Adrenal gland (tissue), 9 donors: ENCODE measurements at regions not wholly inside any gene's neighbourhood (a gene's known extent, or its start where the extent isn't known, plus 50 kb on each side); places are given as distances from the start of the nearest gene placed in this dataset.

Experiments
- DNase-seq, 7 donors: peaks; one replicate each; pipeline ENCODE4 v3.0.0-alpha.2; 2019 to 2020
- H3K27ac ChIP-seq, 5 donors: fragments of 200-600 bp; sonication (generic) in 4 of 5; 1 replicate in 3 of 5; 2 replicates in 2 of 5; pipeline versions ENCODE4 v1.5.1 to v1.8.0; 2016 to 2020; ENCODE audit warnings: mild to moderate bottlenecking in 1 of 5
- H3K27me3 ChIP-seq: fragments of 200-600 bp; 2 replicates; pipeline ENCODE4 v1.8.0; 2021
- H3K36me3 ChIP-seq, 2 donors: fragments of 200-600 bp; replicated peaks in 1 of 2; 1 replicate in 1 of 2; 2 replicates in 1 of 2; pipeline versions ENCODE4 v1.5.1 to v1.8.0; 2018 to 2022
- H3K4me1 ChIP-seq, 2 donors: fragments of 200-600 bp; replicated peaks in 1 of 2; 1 replicate in 1 of 2; 2 replicates in 1 of 2; pipeline versions ENCODE4 v1.5.1 to v1.8.0; 2018 to 2021
- H3K4me3 ChIP-seq, 4 donors: fragments of 200-600 bp; sonication (generic) in 3 of 4; one replicate each; pipeline ENCODE4 v1.5.1; 2016 to 2018
- H3K9me3 ChIP-seq, 3 donors: fragments of 200-600 bp; sonication (generic) in 1 of 3; replicated peaks in 1 of 3; 1 replicate in 2 of 3; 2 replicates in 1 of 3; pipeline versions ENCODE4 v1.5.1 to v1.8.0; 2016 to 2021
- CTCF ChIP-seq, 6 experiments: fragments of 450-650 bp in 4 of 6; fragments of 200-600 bp in 2 of 6; sonication (generic) in 1 of 6; IDR thresholded peaks; 1 replicate in 5 of 6; 2 replicates in 1 of 6; pipeline versions ENCODE4 v1.5.1 to v1.8.0; 2016 to 2021; ENCODE audit warnings: antibody characterized with exemption in 6 of 6, mild to moderate bottlenecking in 2 of 6, moderate library complexity in 1 of 6
- POLR2A ChIP-seq, 2 donors: fragments of 450-650 bp; IDR thresholded peaks; one replicate each; pipeline ENCODE4 v1.6.1; 2017; ENCODE audit warnings: antibody characterized with exemption in 2 of 2, mild to moderate bottlenecking in 2 of 2, moderate library complexity in 1 of 2
- WGBS, 4 donors: extraction: QIAGEN DNeasy Blood & Tissue Kit in 2 of 4; methylation state at CpG; one replicate each; pipeline versions ENCODE4 v1.1.5 to v1.1.7; 2013 to 2017; 5-methylcytosine and 5-hydroxymethylcytosine counted together
- intact Hi-C, 2 donors: fragments of 100-400 bp; cut with DNase I; formaldehyde crosslinking; loops; one replicate each; pipeline versions ENCODE4 v1.14.1 to v1.15.0; 2022 to 2023
- donor health status: healthy with polysubstance abuse.
- donor health status: Bipolar disorder and iron deficiency.
- donor health status: DM: yes; HTN: yes; CAD: no.
- donor health status: DM: no; HTN: no; CAD: no.
- donor health status: DM: no; HTN: no; CAD: no.

- no peak for DNase-seq
- intact Hi-C loops: no loop called here
- Histone ChIP-seq H3K27ac (no peak overlapping the region), H3K4me1 (peaks cover 0 to 5% of the 10 kb centered on the region in 2 donors), H3K27me3 (no peaks in the 10 kb centered on the region), H3K4me3 (no peak overlapping the region), H3K36me3 (no peaks in the 10 kb centered on the region), H3K9me3 (no peaks in the 10 kb centered on the region)
- 74 to 80% (median 78%) methylated on average over 3 of the region's 3 CpGs for WGBS, 4 donors
- TF ChIP-seq CTCF (IDR thresholded peaks at IDR 0.05): no peak
- no peak for TF ChIP-seq POLR2A (IDR thresholded peaks at IDR 0.05)
Observed at GRCh38 chr5:67432606-67433005, 236.0 kb upstream of the CD180 start.

GRCh38 chr5:67431191-67431590 is 234.6 kb upstream of the CD180 start:
- intact Hi-C loops: no loop called here
- TF ChIP-seq CTCF (IDR thresholded peaks at IDR 0.05) (no peak), POLR2A (IDR thresholded peaks at IDR 0.05) (no peak)
- peak in 4 of 7 donors; percentile 13 to 36 (median 20) for DNase-seq
- H3K4me1 ChIP-seq: peaks cover 0 to 5% of the 10 kb centered on the region in 2 donors
- no peak overlapping the region for H3K27ac ChIP-seq
- H3K4me3 ChIP-seq: no peak overlapping the region
- WGBS, 4 donors: 59 to 76% (median 64%) methylated on average over 4 of the region's 4 CpGs
- H3K27me3 ChIP-seq: no peaks in the 10 kb centered on the region
- H3K36me3 ChIP-seq: no peaks in the 10 kb centered on the region
- no peaks in the 10 kb centered on the region for H3K9me3 ChIP-seq

- H3K27ac ChIP-seq: no peak overlapping the region
- TF ChIP-seq POLR2A (IDR thresholded peaks at IDR 0.05) (no peak), CTCF (IDR thresholded peaks at IDR 0.05) (no peak)
- no peak for DNase-seq
- no peaks in the 10 kb centered on the region for H3K36me3 ChIP-seq
- WGBS, 4 donors: 83 to 89% (median 87%) methylated on average over 4 of the region's 4 CpGs
- H3K27me3 ChIP-seq: no peaks in the 10 kb centered on the region
- no peaks in the 10 kb centered on the region for H3K9me3 ChIP-seq
- H3K4me1 ChIP-seq: peaks cover 0 to 5% of the 10 kb centered on the region in 2 donors
- intact Hi-C loops: no loop called here
- H3K4me3 ChIP-seq: no peak overlapping the region
Observed at GRCh38 chr5:67427850-67428298, 231.3 kb upstream of the CD180 start.

- peaks cover 0 to 5% of the 10 kb centered on the region in 2 donors for H3K4me1 ChIP-seq
Observed at GRCh38 chr5:67426961-67427849, 230.6 kb upstream of the CD180 start.

More at GRCh38 chr5:67426961-67427849, 230.6 kb upstream of the CD180 start:
- Histone ChIP-seq H3K27me3 (no peaks in the 10 kb centered on the region), H3K36me3 (no peaks in the 10 kb centered on the region), H3K4me3 (no peak overlapping the region), H3K27ac (no peak overlapping the region), H3K9me3 (no peaks in the 10 kb centered on the region)
- WGBS, 4 donors: 65 to 89% (median 70%) methylated on average over 2 of the region's 2 CpGs
- intact Hi-C loops: no loop called here
- TF ChIP-seq CTCF (IDR thresholded peaks at IDR 0.05): no peak
- no peak for TF ChIP-seq POLR2A (IDR thresholded peaks at IDR 0.05)
- no peak for DNase-seq
